Calu3 (cell line): ENCODE measurements at regions not wholly inside any gene's neighbourhood (a gene's known extent, or its start where the extent isn't known, plus 50 kb on each side); places are given as distances from the start of the nearest gene placed in this dataset.

Experiments
- BruUV-seq: library from RNA; stranded (reverse); fragments of 400-500 nt; replicated peaks from 2 replicates; lab custom pipeline; 2021; lab: Mats Ljungman, UMichigan
- CTCF ChIA-PET: fragments of 300-600 bp; sonication (Branson Sonifier 250); formaldehyde crosslinking; loops from one replicate; lab custom pipeline; 2022; ENCODE audit warnings: antibody characterized with exemption; lab: Charles Lee
- DNase-seq: peaks from one replicate; pipeline ENCODE4 v3.0.0; 2022
- H3K27ac Mint-ChIP-seq: one replicate; pipeline ENCODE4 v1.8.0; 2022; ENCODE audit warnings: mixed read lengths; ENCODE audit not compliant: unreplicated experiment
- H3K27me3 Mint-ChIP-seq: one replicate; pipeline ENCODE4 v1.8.0; 2022; ENCODE audit warnings: mixed read lengths; ENCODE audit not compliant: unreplicated experiment
- H3K36me3 Mint-ChIP-seq: one replicate; pipeline ENCODE4 v1.8.0; 2022; ENCODE audit warnings: mild to moderate bottlenecking, moderate library complexity, mixed read lengths; ENCODE audit not compliant: insufficient read depth, unreplicated experiment
- H3K4me1 Mint-ChIP-seq: one replicate; pipeline ENCODE4 v1.8.0; 2022; ENCODE audit warnings: mild to moderate bottlenecking, low read depth, mixed read lengths; ENCODE audit not compliant: unreplicated experiment
- H3K4me3 Mint-ChIP-seq: one replicate; pipeline ENCODE4 v1.8.0; 2022; ENCODE audit warnings: mild to moderate bottlenecking, low read depth, moderate library complexity, mixed read lengths; ENCODE audit not compliant: unreplicated experiment
- H3K9me3 Mint-ChIP-seq: one replicate; pipeline ENCODE4 v1.8.0; 2022; ENCODE audit warnings: low read depth, mixed read lengths; ENCODE audit not compliant: unreplicated experiment
- intact Hi-C: fragments of 100-400 bp; cut with micrococcal nuclease; formaldehyde crosslinking; loops from one replicate; pipeline ENCODE4 v1.10.0; 2022; ENCODE audit not compliant: unreplicated experiment
- TF ChIP-seq, protein P1 (sequence below): fragments of 200-600 bp; IDR thresholded peaks from one replicate; pipeline ENCODE4 v1.8.0; 2022; ENCODE audit warnings: antibody characterized with exemption; ENCODE audit not compliant: unreplicated experiment

DNA sequence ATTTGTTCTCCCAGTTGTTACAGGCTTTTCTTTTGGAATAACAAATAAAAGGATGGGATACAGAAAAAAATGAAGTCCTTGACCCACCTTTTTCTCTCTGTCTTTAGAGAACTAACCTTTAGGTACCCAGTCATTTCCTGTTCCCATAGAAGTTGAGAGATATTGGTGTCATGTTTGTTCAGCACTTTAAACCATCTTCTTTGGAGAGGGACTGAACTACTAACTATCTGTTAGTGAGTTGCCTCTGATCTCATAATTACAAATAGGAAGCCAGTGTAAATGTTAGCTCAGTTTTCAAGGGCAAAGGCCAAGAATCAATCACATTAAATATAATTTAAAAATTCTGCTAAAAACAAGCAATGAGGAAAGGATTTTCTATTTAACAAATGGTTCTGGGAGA lies 72.9 kb upstream of the DCBLD2 start:
- DNase-seq, result no peak
- no peaks in the 10 kb centered on the region for H3K9me3 Mint-ChIP-seq
- no TSS peak for BruUV-seq

DNA sequence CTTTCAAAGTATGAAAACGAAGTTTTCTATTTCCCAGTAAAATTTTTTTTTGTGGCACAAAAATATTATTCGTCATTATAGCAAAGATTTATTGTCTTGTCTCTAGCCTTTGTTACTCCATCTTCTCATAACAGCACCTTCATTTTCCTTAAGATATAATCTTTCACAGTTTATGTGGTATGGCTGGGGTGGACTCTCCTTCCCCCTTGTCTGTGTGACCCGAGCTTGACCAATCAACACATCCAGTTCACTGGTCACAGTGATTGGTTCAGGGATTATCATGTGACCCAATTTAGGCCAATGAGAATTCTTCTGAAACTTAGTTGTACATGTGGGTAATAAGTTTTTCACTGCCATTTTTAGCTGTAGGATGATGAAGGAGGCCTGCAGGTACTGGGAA lies 71.2 kb upstream of the DCBLD2 start:
- no peaks in the 10 kb centered on the region for H3K9me3 Mint-ChIP-seq
- TF ChIP-seq, protein P1, sequence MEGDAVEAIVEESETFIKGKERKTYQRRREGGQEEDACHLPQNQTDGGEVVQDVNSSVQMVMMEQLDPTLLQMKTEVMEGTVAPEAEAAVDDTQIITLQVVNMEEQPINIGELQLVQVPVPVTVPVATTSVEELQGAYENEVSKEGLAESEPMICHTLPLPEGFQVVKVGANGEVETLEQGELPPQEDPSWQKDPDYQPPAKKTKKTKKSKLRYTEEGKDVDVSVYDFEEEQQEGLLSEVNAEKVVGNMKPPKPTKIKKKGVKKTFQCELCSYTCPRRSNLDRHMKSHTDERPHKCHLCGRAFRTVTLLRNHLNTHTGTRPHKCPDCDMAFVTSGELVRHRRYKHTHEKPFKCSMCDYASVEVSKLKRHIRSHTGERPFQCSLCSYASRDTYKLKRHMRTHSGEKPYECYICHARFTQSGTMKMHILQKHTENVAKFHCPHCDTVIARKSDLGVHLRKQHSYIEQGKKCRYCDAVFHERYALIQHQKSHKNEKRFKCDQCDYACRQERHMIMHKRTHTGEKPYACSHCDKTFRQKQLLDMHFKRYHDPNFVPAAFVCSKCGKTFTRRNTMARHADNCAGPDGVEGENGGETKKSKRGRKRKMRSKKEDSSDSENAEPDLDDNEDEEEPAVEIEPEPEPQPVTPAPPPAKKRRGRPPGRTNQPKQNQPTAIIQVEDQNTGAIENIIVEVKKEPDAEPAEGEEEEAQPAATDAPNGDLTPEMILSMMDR, result no peak
- H3K27me3 Mint-ChIP-seq, result no peaks in the 10 kb centered on the region
- peak overlapping the region; percentile 93 for H3K27ac Mint-ChIP-seq
- no peak overlapping the region for H3K4me3 Mint-ChIP-seq
- BruUV-seq, result no TSS peak
- CTCF ChIA-PET, result no interaction called here
- no peak for DNase-seq
- intact Hi-C loops, result no loop called here
- peaks cover 26% of the 10 kb centered on the region for H3K36me3 Mint-ChIP-seq
- peaks cover 54% of the 10 kb centered on the region for H3K4me1 Mint-ChIP-seq

More for the DNA sequence above, 72.9 kb upstream of the DCBLD2 start:
- Mint-ChIP-seq H3K27me3 (no peaks in the 10 kb centered on the region), H3K36me3 (peaks cover 26% of the 10 kb centered on the region), H3K4me3 (no peak overlapping the region), H3K4me1 (peaks cover 67% of the 10 kb centered on the region), H3K27ac (peak overlapping the region; percentile 39)
- CTCF ChIA-PET, result no interaction called here
- intact Hi-C loops, result no loop called here
- TF ChIP-seq, protein P1, result no peak

DNA sequence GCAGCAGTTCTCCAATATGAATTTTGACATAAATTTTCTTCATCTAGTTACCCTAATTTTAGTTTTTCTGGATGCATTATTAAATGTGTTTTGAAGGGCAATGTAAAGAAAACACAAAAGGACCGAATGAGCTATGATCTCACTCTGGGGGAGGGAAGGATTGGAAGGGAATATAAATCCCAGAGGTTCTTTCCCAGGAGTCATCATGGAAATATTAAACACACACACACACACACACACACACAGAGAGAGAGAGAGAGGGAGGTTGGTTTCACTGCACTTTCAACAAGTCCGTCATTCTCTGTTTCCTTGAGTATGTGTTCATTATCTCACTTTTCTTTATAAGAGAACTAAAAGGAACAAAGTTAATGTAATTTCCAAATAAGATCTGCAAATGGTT lies 70.7 kb upstream of the DCBLD2 start:
- intact Hi-C loops, result no loop called here
- Mint-ChIP-seq H3K36me3 (peaks cover 21% of the 10 kb centered on the region), H3K4me3 (peak overlapping the region; percentile 19), H3K9me3 (no peaks in the 10 kb centered on the region), H3K4me1 (peaks cover 54% of the 10 kb centered on the region), H3K27me3 (no peaks in the 10 kb centered on the region), H3K27ac (peak overlapping the region; percentile 93)
- CTCF ChIA-PET, result interaction anchor here (1.0 kb wide), 1 partner anchor 79 kb away, joined by 3 read pairs; no protein-coding TSS in a partner anchor
- BruUV-seq, result no TSS peak
- TF ChIP-seq, protein P1, result no peak
- DNase-seq, result no peak

DNA sequence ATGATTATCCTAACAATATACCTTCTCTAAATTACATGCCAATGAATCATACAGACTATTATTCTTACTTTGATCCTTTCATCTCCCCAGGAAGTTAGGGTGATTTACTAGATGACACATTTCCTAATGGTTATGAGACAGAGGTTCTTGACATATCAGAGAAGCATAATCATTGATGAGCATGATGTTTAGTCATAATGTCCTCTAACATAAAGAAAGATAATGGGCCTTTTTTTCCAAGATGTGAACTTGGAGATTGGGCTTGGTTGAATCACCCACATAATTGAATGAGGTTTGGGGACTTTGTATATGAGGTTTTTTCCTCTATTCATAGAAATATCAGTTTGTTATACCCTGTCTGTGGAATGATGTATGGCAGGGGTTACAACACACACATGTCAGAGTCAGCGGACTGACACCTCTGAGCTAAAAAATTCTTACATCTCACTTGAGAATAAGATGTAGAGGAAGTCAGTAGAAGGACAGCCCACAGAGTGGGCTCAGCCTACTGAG lies 69.7 kb upstream of the DCBLD2 start:
- BruUV-seq, result no TSS peak
- Mint-ChIP-seq H3K4me1 (peaks cover 55% of the 10 kb centered on the region), H3K27ac (peak overlapping the region; percentile 93), H3K36me3 (peaks cover 18% of the 10 kb centered on the region), H3K4me3 (no peak overlapping the region), H3K27me3 (no peaks in the 10 kb centered on the region), H3K9me3 (no peaks in the 10 kb centered on the region)
- DNase-seq, result peak; percentile 19
- intact Hi-C loops, result no loop called here
- CTCF ChIA-PET, result interaction anchor here (1.0 kb wide), 1 partner anchor 78 kb away, joined by 3 read pairs; no protein-coding TSS in a partner anchor
- TF ChIP-seq, protein P1, result no peak
